H1 (cell line): ENCODE measurements at regions not wholly inside any gene's neighbourhood (a gene's known extent, or its start where the extent isn't known, plus 50 kb on each side); places are given as distances from the start of the nearest gene placed in this dataset.

Experiments
- ASH2L ChIP-seq: fragments of 200-600, 300-600 bp; sonication (generic); IDR thresholded peaks from one replicate; pipeline ENCODE4 v1.7.1; 2017; ENCODE audit warnings: low read length
- CREB1 ChIP-seq: IDR thresholded peaks from 2 replicates; pipeline ENCODE4 v1.6.1; 2012; ENCODE audit warnings: inconsistent platforms
- EZH2 ChIP-seq: fragments of 200-600 bp; sonication (generic); IDR thresholded peaks from 2 replicates; pipeline ENCODE4 v1.7.1; 2012; ENCODE audit warnings: low read depth, mild to moderate bottlenecking, moderate library complexity, low read length, inconsistent platforms; ENCODE audit not compliant: severe bottlenecking
- NANOG ChIP-seq: IDR thresholded peaks from 2 replicates; pipeline ENCODE4 v1.6.1; 2011; ENCODE audit warnings: low read length, low read depth, mild to moderate bottlenecking, inconsistent platforms; ENCODE audit not compliant: insufficient read depth, poor library complexity, severe bottlenecking
- RAD21 ChIP-seq, 2 experiments: IDR thresholded peaks in 1 of 2; conservative IDR thresholded peaks in 1 of 2; 2 replicates each; pipeline ENCODE4 v1.6.1; 2011; ENCODE audit warnings: low read depth in 2 of 2, low read length in 2 of 2, improper control_type of control experiment in 1 of 2, inconsistent platforms in 1 of 2, mild to moderate bottlenecking in 1 of 2, moderate library complexity in 1 of 2

DNA sequence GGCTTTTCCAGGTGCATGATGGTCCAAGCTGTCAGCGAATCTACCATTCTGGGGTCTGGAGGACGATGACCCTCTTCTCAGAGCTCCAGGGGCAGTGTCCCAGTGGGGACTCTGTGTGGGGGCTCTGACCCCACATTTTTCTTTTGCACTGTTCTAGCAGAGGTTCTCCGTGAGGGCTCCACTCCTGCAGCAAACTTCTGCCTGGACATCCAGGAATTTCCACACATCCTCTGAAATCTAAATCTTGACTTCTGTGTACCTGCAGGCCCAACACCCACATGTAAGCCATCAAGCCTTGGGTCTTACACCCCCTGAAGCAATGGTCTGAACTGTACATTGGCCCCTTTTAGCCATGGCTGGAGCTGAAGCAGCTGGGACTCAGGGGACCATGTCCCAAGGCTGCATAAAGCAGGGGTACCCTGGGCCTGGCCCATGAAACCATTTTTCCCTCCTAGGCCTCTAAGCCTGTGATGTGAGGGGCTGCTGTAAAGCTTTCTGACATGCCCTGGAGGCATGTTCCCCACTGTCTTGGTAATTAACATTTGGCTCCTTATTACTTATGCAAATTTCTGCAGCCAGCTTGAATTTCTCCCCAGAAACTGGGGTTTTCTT is 86.9 kb downstream of the ZNF783 start:
- TF ChIP-seq CREB1 (no peak), NANOG (no peak), RAD21 (IDR thresholded peaks at IDR 0.05 in 1 of 2, conservative IDR thresholded peaks at IDR 0.05 in 1 of 2; ENCODE audit: low read depth in 2 of 2, low read length in 2 of 2) (no peak), EZH2 (no peak), ASH2L (no peak)
